RWPE2 (cell line): ENCODE measurements at regions not wholly inside any gene's neighbourhood (a gene's known extent, or its start where the extent isn't known, plus 50 kb on each side); places are given as distances from the start of the nearest gene placed in this dataset.
A peak's percentile ranks its signal among the peaks of the same experiment; 100 is the strongest.

Source experiments
- ATAC-seq: fragments of 200-7000 bp; cut with Tn5 transposase; 3 replicates; pipeline ENCODE4 v1.9.1; 2021; ENCODE audit warnings: low read depth
- DNase-seq: peaks from one replicate; pipeline ENCODE4 v3.0.0-alpha.2; 2020; ENCODE audit warnings: low spot score
- H3K27ac ChIP-seq: fragments of 450-650 bp; 2 replicates; pipeline ENCODE4 v1.5.1; 2017; ENCODE audit warnings: mild to moderate bottlenecking; ENCODE audit not compliant: poor library complexity, severe bottlenecking
- H3K27me3 ChIP-seq: fragments of 250-450 bp; sonication (Bioruptor Pico); 2 replicates; pipeline ENCODE4 v1.5.1; 2021; ENCODE audit warnings: mild to moderate bottlenecking, moderate library complexity; ENCODE audit not compliant: insufficient read depth, poor library complexity, severe bottlenecking
- H3K36me3 ChIP-seq: fragments of 250-450 bp; sonication (Bioruptor Pico); 2 replicates; pipeline ENCODE4 v1.5.1; 2020; ENCODE audit warnings: low read depth, mild to moderate bottlenecking, moderate library complexity
- H3K4me1 ChIP-seq: fragments of 250-450 bp; sonication (Bioruptor Pico); 2 replicates; pipeline ENCODE4 v1.5.1; 2021; ENCODE audit warnings: mild to moderate bottlenecking, moderate library complexity; ENCODE audit not compliant: insufficient read depth, poor library complexity, severe bottlenecking
- H3K4me3 ChIP-seq: fragments of 250-450 bp; sonication (Bioruptor Pico); 2 replicates; pipeline ENCODE4 v1.5.1; 2021; ENCODE audit warnings: mild to moderate bottlenecking, moderate library complexity; ENCODE audit not compliant: severe bottlenecking
- H3K9me3 ChIP-seq: fragments of 250-450 bp; sonication (Bioruptor Pico); 2 replicates; pipeline ENCODE4 v1.5.1; 2021; ENCODE audit warnings: mild to moderate bottlenecking, moderate library complexity; ENCODE audit not compliant: severe bottlenecking
- TF ChIP-seq, protein P1 (sequence below): fragments of 450-650 bp; IDR thresholded peaks from one replicate; pipeline ENCODE4 v1.5.1; 2017; ENCODE audit warnings: mild to moderate bottlenecking, moderate library complexity; ENCODE audit not compliant: poor library complexity, severe bottlenecking

DNA sequence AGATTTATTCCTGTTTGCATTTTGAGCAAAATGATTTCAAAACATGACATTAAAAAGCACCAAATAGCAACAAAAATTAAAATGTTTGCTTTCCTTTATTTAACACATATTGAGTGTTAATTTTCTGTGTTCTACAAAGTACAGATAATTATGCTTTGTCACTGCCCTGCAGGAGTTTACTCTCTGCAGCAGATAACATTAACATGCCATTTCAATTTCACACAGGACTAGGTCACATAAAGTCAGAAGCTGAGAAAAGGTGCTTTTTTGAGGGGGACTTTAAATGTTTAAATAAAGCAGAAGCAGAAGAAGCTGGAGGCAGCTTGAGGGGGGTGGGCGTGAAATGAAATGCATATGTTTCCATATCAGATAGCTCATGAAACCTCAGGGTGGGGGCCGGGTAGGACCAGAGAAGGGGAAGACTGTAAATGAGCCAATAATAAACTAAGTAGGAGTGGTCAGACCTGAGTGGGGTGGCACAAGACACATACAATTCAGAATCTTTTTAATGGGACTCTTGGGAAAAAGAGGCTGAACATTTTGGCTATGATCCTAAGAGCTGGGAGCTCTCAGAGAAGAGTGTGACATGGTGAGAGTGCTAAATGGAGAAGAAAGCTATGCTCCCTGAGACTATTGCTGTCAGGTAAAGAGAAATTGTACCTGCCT lies 387.5 kb downstream of the FAM170A start:
- Histone ChIP-seq H3K9me3 (no peaks in the 10 kb centered on the region), H3K4me1 (no peaks in the 10 kb centered on the region), H3K27ac (no peak overlapping the region), H3K36me3 (no peaks in the 10 kb centered on the region), H3K4me3 (no peak overlapping the region), H3K27me3 (peaks cover 4% of the 10 kb centered on the region)
- DNase-seq, result no peak
- TF ChIP-seq, protein P1, sequence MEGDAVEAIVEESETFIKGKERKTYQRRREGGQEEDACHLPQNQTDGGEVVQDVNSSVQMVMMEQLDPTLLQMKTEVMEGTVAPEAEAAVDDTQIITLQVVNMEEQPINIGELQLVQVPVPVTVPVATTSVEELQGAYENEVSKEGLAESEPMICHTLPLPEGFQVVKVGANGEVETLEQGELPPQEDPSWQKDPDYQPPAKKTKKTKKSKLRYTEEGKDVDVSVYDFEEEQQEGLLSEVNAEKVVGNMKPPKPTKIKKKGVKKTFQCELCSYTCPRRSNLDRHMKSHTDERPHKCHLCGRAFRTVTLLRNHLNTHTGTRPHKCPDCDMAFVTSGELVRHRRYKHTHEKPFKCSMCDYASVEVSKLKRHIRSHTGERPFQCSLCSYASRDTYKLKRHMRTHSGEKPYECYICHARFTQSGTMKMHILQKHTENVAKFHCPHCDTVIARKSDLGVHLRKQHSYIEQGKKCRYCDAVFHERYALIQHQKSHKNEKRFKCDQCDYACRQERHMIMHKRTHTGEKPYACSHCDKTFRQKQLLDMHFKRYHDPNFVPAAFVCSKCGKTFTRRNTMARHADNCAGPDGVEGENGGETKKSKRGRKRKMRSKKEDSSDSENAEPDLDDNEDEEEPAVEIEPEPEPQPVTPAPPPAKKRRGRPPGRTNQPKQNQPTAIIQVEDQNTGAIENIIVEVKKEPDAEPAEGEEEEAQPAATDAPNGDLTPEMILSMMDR, result no peak
- ATAC-seq, result no peak

DNA sequence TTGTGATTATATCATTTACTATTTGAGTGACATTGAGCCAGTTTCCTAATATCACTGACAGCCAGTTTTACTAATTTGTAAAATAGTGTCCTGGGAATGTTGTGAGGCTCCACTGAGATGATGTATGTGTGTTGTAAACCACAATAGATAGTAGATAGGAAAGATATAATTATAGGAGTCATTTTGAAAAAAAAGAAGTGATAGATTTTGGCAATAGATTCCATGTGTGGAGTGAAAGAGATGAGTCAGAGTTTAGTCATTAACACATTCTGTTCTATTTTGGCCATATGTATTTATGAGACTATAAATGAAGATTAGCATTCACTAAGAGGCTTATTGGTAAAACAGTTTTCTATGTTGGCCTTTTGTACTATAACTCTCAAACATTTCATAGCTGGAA lies 388.2 kb downstream of the FAM170A start:
- H3K27ac ChIP-seq, result no peak overlapping the region
- no peaks in the 10 kb centered on the region for H3K36me3 ChIP-seq
- TF ChIP-seq, protein P1, result no peak
- H3K9me3 ChIP-seq, result no peaks in the 10 kb centered on the region
- DNase-seq (no peak), ATAC-seq (peak; percentile 44; the same call in 1 of the 3 replicates)
- no peak overlapping the region for H3K4me3 ChIP-seq
- H3K27me3 ChIP-seq, result peaks cover 4% of the 10 kb centered on the region
- no peaks in the 10 kb centered on the region for H3K4me1 ChIP-seq

DNA sequence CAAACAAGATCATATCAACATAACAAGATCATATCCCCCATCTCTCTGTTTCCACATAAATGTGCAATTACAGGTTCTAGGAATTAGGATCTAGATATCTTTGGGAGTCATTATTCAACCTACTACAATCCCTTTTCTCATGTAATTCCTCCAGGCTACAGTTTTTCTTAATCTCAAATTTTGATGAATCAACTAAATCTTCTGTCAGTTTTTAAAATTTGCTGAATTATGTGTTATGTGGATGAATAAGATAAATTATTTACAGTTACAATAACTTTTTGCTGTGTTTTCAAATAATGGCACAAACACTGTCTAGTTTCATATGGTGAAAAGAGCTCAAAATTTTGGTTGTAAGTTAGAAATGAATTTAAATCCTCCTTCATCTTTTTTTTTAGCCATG lies 405.8 kb downstream of the FAM170A start:
- Histone ChIP-seq H3K27ac (no peak overlapping the region), H3K27me3 (peaks cover 5% of the 10 kb centered on the region), H3K36me3 (no peaks in the 10 kb centered on the region), H3K4me3 (no peak overlapping the region), H3K4me1 (no peaks in the 10 kb centered on the region), H3K9me3 (peaks cover 3% of the 10 kb centered on the region)
- TF ChIP-seq, protein P1, result no peak
- DNase-seq (no peak), ATAC-seq (no peak)

DNA sequence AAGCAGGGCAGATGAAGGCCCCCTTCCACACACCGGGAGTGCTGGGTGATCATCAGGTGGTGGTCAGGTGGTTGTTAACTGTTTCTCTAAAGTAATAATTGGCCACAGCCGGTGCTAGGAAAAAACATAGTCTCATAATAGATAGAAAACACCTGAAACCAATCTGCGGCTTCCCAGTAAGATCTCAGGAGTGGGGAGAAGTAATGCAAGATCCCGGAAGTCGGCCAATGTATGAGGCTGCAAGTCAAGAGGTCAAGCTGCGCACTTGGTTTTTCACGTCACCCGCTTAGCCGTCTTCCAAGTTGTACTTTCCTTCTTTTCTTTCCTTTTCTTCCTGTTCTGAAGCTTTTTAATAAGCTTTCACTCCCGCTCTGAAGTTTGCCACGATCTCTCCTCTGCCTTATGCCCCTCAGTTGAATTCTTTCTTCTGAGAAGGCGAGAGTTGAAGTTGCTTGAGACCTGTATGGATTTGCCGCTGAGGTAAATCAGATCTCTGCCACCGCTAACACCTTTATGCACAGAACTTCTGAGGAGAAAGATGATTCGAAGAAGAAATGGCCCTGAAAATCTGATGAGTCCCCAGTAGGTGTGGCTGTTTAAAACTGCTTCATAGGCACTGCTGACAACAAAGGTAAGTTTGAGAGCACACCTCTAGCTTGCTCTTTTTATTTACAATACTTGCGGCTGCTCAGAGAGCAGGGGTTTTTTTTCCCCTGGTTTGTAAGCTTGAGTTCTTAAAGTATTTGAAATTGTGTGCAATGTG lies 406.6 kb downstream of the FAM170A start:
- Histone ChIP-seq H3K27me3 (peaks cover 5% of the 10 kb centered on the region), H3K36me3 (no peaks in the 10 kb centered on the region), H3K27ac (no peak overlapping the region), H3K4me3 (no peak overlapping the region), H3K9me3 (peaks cover 3% of the 10 kb centered on the region), H3K4me1 (no peaks in the 10 kb centered on the region)
- DNase-seq (no peak), ATAC-seq (no peak; the same call in 2 of the 3 replicates)
- TF ChIP-seq, protein P1, result no peak

DNA sequence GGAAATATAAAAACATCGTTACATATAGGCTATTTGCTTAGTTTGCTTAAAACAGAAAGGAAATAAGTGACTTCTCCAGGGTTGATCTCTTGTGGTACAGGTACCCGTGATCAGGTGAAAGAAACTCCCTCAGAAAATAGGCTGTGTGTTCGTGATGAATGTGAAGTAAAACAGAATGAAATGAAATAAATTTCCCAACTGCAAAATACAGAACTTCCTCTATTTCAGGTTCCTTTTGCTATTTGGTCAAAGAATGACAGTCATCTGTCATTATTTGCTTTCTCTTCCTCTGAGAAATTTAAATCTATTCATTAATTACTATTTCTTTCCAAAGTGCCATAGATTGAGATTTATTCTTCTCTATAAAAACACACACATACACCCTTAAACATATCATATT lies 408.1 kb downstream of the FAM170A start:
- ATAC-seq, result no peak
- Histone ChIP-seq H3K27me3 (peaks cover 5% of the 10 kb centered on the region), H3K36me3 (no peaks in the 10 kb centered on the region), H3K4me3 (no peak overlapping the region), H3K9me3 (peaks cover 3% of the 10 kb centered on the region), H3K27ac (no peak overlapping the region), H3K4me1 (no peaks in the 10 kb centered on the region)
- no peak for DNase-seq
- TF ChIP-seq, protein P1, result no peak
